Erythroblast (primary cell): ENCODE measurements at regions not wholly inside any gene's neighbourhood (a gene's known extent, or its start where the extent isn't known, plus 50 kb on each side); places are given as distances from the start of the nearest gene placed in this dataset.
"Not testable (repeated sequence)": the region's sequence is repeated elsewhere in the genome, so short reads cannot be mapped to it uniquely, and the experiment has no call there.

Experiments
- DNase-seq, 2 experiments: peaks; one replicate each; lab custom pipeline; 2025; lab: John Stamatoyannopoulos, UW

DNA sequence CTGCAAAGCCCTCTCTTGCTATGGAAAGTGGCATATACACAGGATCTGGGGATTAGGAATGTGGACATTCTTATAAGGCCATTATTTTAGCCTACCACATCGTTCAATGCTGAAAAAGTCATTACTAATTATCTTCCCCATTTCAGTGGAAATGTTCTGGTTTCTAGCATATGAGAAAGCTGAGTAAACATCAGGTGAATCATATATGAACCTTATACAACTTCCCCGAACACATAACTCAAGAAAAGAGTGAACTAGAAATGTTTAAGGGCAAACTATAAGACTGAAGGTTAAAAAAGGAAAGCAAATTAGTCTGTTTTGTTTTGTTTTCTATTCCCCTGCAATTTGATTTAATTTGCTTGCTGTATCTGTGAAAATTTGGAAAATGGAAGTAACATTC lies 62.5 kb upstream of the SEC22B start:
- not testable (repeated sequence) for DNase-seq

- DNase-seq = not testable (repeated sequence)
Measured at GRCh38 chr1:120233661-120234018, 57.3 kb upstream of the SEC22B start.

DNA sequence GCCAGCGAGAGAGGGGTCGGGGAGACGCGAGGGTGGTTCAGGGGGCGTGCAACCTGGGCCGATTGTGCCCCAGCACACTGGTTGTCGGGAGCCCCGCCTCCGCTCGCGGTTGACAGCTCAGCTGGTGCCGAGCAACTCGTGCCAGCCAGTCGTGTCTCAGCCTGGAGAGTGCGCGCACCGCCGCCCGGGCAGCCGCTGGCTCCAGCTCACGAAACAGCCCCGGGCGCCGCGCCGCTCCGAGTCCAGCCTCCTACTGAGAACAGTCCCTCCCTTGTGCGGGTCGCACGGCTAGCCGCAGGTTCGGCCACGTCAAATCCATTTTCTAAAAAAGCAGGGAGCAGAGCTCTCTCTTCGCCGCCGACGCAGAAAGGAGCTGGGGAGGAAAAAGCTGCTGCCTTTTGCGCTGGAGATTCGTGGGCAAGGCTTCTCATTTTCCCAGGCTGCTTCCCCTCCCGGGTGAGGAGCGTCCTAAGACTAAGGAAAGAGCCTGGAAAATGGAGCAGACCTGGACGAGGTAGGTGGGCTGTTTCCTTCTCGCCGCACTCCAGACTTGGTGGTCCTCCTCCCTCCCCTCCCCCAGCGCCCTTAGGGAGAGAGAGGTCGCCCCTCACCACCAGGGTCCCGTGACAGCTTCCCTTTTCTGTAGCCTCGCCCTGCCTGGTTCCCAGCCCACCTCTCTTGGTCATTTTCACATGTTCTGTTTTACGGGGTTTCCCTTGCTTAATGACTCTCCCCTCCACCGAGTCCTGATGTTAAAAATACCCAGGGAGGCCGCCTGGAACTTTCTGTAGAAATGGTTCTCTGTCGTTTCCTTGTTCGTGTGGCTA lies 56.7 kb upstream of the SEC22B start:
- DNase-seq = not testable (repeated sequence)

DNA sequence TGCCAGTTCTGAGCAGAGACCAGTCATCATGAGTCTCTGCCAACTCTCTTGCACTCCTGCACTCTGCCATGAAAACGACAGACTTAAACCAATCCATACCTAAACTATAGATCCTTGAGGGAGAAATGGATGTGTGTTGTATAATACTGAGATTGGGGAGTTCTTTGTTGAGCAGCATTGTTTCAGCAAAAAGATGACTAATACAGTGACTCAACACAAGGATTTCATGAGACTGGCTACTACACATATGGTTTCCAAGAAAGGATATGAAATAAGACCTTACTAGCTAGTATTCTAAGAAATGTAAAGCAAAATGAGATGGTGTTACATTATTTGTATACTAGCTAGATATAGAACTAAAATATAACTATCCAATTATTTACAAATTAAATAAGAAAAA lies 53.5 kb upstream of the SEC22B start:
- DNase-seq = not testable (repeated sequence)
